CD4-positive, alpha-beta T cell (primary cell): ENCODE measurements at regions not wholly inside any gene's neighbourhood (a gene's known extent, or its start where the extent isn't known, plus 50 kb on each side); places are given as distances from the start of the nearest gene placed in this dataset.

Experiments used
- ATAC-seq: fragments of 200-7000 bp; cut with Tn5 transposase; one replicate; pipeline ENCODE4 v1.10.0; 2022; ENCODE audit warnings: mild to moderate bottlenecking; ENCODE audit not compliant: poor library complexity
- CTCF ChIA-PET: fragments of 350-600 bp; sonication (Branson Sonifier 250); formaldehyde crosslinking; loops from one replicate; lab custom pipeline; 2021; ENCODE audit warnings: antibody characterized with exemption, inconsistent platforms; lab: Charles Lee
- POLR2A ChIA-PET: fragments of 350-600 bp; sonication (Branson Sonifier 250); formaldehyde crosslinking; loops from one replicate; lab custom pipeline; 2021; ENCODE audit warnings: antibody characterized with exemption, inconsistent platforms; lab: Charles Lee
- DNase-seq, 14 experiments: peaks; one replicate each; pipeline ENCODE4 v3.0.0-alpha.2; 2013 to 2020; ENCODE audit warnings: mixed read lengths in 2 of 14
- H3K27ac ChIP-seq, 2 donors: one replicate each; pipeline versions ENCODE4 v1.5.1 to v1.7.0; 2013; ENCODE audit warnings: low read length in 2 of 2, low read depth in 1 of 2, mild to moderate bottlenecking in 1 of 2
- H3K27me3 ChIP-seq, 2 experiments: 1 replicate in 1 of 2; 2 replicates in 1 of 2; pipeline versions ENCODE4 v1.6.1 to v1.7.0; 2013; ENCODE audit warnings: low read length in 2 of 2, control low read depth in 1 of 2, mild to moderate bottlenecking in 1 of 2, moderate library complexity in 1 of 2; ENCODE audit not compliant: insufficient read depth in 2 of 2, control insufficient read depth in 1 of 2
- H3K36me3 ChIP-seq: one replicate; pipeline ENCODE4 v1.6.1; 2013; ENCODE audit warnings: low read length, control low read depth; ENCODE audit not compliant: insufficient read depth
- H3K4me1 ChIP-seq: one replicate; pipeline ENCODE4 v1.6.1; 2013; ENCODE audit warnings: low read length, control low read depth; ENCODE audit not compliant: insufficient read depth
- H3K4me3 ChIP-seq: one replicate; pipeline ENCODE4 v1.5.1; 2013; ENCODE audit warnings: mild to moderate bottlenecking, low read length, moderate library complexity
- H3K9me3 ChIP-seq, 2 experiments: 1 replicate in 1 of 2; 2 replicates in 1 of 2; pipeline versions ENCODE4 v1.6.1 to v1.7.0; 2013; ENCODE audit warnings: low read length in 2 of 2, mild to moderate bottlenecking in 2 of 2, control low read depth in 1 of 2, moderate library complexity in 1 of 2; ENCODE audit not compliant: control insufficient read depth in 1 of 2, insufficient read depth in 1 of 2
- H3K27ac Mint-ChIP-seq: one replicate; pipeline ENCODE4 v1.8.0; 2020; ENCODE audit warnings: mixed read lengths
- H3K27me3 Mint-ChIP-seq: one replicate; pipeline ENCODE4 v1.8.0; 2021; ENCODE audit warnings: mixed read lengths
- H3K36me3 Mint-ChIP-seq: one replicate; pipeline ENCODE4 v1.8.0; 2021; ENCODE audit warnings: low read depth, mixed read lengths
- H3K4me1 Mint-ChIP-seq: one replicate; pipeline ENCODE4 v1.8.0; 2021; ENCODE audit warnings: low read depth, mixed read lengths
- H3K4me3 Mint-ChIP-seq: one replicate; pipeline ENCODE4 v1.8.0; 2020; ENCODE audit warnings: mild to moderate bottlenecking, mixed read lengths
- H3K9me3 Mint-ChIP-seq: one replicate; pipeline ENCODE4 v1.8.0; 2020; ENCODE audit warnings: mixed read lengths
- CTCF ChIP-seq: fragments of 200-600 bp; IDR thresholded peaks from one replicate; pipeline ENCODE4 v1.8.0; 2022; ENCODE audit warnings: antibody characterized with exemption, mild to moderate bottlenecking
- intact Hi-C, 2 experiments: fragments of 100-400 bp; cut with DNase I in 1 of 2; cut with micrococcal nuclease in 1 of 2; formaldehyde crosslinking; loops; one replicate each; pipeline versions ENCODE4 v1.15.1 to v1.9.0; 2023 to 2025; cut with DNase I, micrococcal nuclease

DNA sequence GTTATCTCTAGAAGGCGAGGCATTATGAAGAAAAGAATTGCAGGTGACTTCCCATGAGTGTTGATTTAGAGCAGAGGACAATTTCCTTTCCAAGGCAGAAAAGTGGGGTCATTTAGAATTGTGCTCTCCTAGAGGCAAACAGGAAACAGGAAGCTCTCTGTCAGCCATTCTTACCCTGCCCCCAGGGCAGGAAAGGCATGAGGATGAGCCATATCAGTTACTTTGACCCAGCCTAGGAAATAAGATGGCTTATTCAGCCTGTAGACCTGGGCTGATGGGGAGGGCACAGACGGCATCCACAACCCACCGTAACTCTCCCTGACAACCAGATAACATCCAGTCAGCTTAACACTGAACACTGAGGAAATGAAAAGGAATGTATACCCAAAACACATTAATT is 88.8 kb upstream of the KDR start:
- no peaks in the 10 kb centered on the region for H3K4me1 Mint-ChIP-seq
- intact Hi-C loops: no loop called here
- H3K4me3 ChIP-seq: no peak overlapping the region
- no peaks in the 10 kb centered on the region for H3K9me3 ChIP-seq
- CTCF ChIA-PET: no interaction called here
- no peaks in the 10 kb centered on the region for H3K27me3 ChIP-seq
- H3K27ac ChIP-seq: no peak overlapping the region
- no peak overlapping the region for H3K27ac Mint-ChIP-seq
- DNase-seq (no peak), ATAC-seq (no peak)
- H3K9me3 Mint-ChIP-seq: peaks cover 6% of the 10 kb centered on the region
- H3K36me3 Mint-ChIP-seq: no peaks in the 10 kb centered on the region
- POLR2A ChIA-PET: no interaction called here
- no peaks in the 10 kb centered on the region for H3K4me1 ChIP-seq
- no peak overlapping the region for H3K4me3 Mint-ChIP-seq
- no peak for TF ChIP-seq CTCF
- no peaks in the 10 kb centered on the region for H3K36me3 ChIP-seq
- H3K27me3 Mint-ChIP-seq: peaks cover 11% of the 10 kb centered on the region

DNA sequence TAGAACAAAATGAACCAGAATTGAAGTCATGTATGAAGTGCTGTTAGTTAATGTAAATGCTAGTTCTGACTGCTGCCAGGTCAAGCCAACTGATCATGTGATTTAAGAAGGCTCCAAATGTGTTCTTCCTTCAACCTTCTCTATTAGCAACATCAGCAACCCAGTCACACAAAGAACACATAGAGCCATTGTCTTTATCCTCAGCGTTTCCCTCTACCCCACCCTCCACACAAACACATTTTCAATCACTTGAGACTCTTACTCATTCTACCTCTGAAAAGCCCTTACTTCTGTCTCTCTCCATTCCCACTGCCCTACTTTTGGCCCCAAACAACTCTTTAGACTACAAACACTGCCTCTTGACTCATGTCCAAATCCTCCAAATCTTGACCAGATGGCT is 89.7 kb upstream of the KDR start:
- H3K27me3 ChIP-seq: no peaks in the 10 kb centered on the region
- Mint-ChIP-seq H3K27me3 (peaks cover 15% of the 10 kb centered on the region), H3K36me3 (no peaks in the 10 kb centered on the region), H3K4me3 (no peak overlapping the region), H3K9me3 (no peaks in the 10 kb centered on the region), H3K4me1 (no peaks in the 10 kb centered on the region), H3K27ac (no peak overlapping the region)
- H3K4me3 ChIP-seq: no peak overlapping the region
- no peak for TF ChIP-seq CTCF
- ChIA-PET POLR2A (no interaction called here), CTCF (no interaction called here)
- H3K4me1 ChIP-seq: no peaks in the 10 kb centered on the region
- no peaks in the 10 kb centered on the region for H3K9me3 ChIP-seq
- intact Hi-C loops: no loop called here
- no peaks in the 10 kb centered on the region for H3K36me3 ChIP-seq
- no peak for DNase-seq
- H3K27ac ChIP-seq: no peak overlapping the region
- ATAC-seq: no peak

- TF ChIP-seq CTCF: no peak
- Histone ChIP-seq H3K4me1 (no peaks in the 10 kb centered on the region), H3K27ac (no peak overlapping the region), H3K4me3 (no peak overlapping the region), H3K27me3 (no peaks in the 10 kb centered on the region), H3K9me3 (no peaks in the 10 kb centered on the region), H3K36me3 (no peaks in the 10 kb centered on the region)
- CTCF ChIA-PET: no interaction called here
- H3K9me3 Mint-ChIP-seq: no peaks in the 10 kb centered on the region
- no peak overlapping the region for H3K27ac Mint-ChIP-seq
- no peak for DNase-seq
- no peaks in the 10 kb centered on the region for H3K4me1 Mint-ChIP-seq
- peaks cover 15% of the 10 kb centered on the region for H3K27me3 Mint-ChIP-seq
- no peak for ATAC-seq
- no peaks in the 10 kb centered on the region for H3K36me3 Mint-ChIP-seq
- H3K4me3 Mint-ChIP-seq: no peak overlapping the region
- POLR2A ChIA-PET: no interaction called here
- intact Hi-C loops: no loop called here
Measured at GRCh38 chr4:55216863-55217635, 91.7 kb upstream of the KDR start.
